Parathyroid adenoma (tissue), 2 donors: ENCODE measurements at regions not wholly inside any gene's neighbourhood (a gene's known extent, or its start where the extent isn't known, plus 50 kb on each side); places are given as distances from the start of the nearest gene placed in this dataset.

Experiments
- H2AFZ ChIP-seq: fragments of 300-600 bp; sonication (generic); one replicate; pipeline ENCODE4 v1.7.0; 2017; ENCODE audit warnings: antibody characterized with exemption, mild to moderate bottlenecking
- H3K27ac ChIP-seq: fragments of 300-600 bp; sonication (generic); one replicate; pipeline ENCODE4 v1.7.0; 2017
- H3K27me3 ChIP-seq: fragments of 300-600 bp; sonication (generic); one replicate; pipeline ENCODE4 v1.7.0; 2017; ENCODE audit warnings: low read length; ENCODE audit not compliant: control insufficient read depth, insufficient read depth
- H3K36me3 ChIP-seq: fragments of 300-600 bp; sonication (generic); one replicate; pipeline ENCODE4 v1.7.0; 2017; ENCODE audit warnings: low read length; ENCODE audit not compliant: control insufficient read depth, insufficient read depth
- H3K4me1 ChIP-seq: fragments of 300-600 bp; sonication (generic); one replicate; pipeline ENCODE4 v1.7.0; 2017; ENCODE audit warnings: control low read depth
- H3K4me2 ChIP-seq: fragments of 300-600 bp; sonication (generic); one replicate; pipeline ENCODE4 v1.7.0; 2017; ENCODE audit warnings: low read length
- H3K4me3 ChIP-seq: fragments of 300-600 bp; sonication (generic); one replicate; pipeline ENCODE4 v1.7.0; 2017; ENCODE audit warnings: low read depth, low read length
- H3K79me2 ChIP-seq: fragments of 300-600 bp; sonication (generic); one replicate; pipeline ENCODE4 v1.7.0; 2017; ENCODE audit warnings: control low read depth
- H3K9ac ChIP-seq: fragments of 300-600 bp; sonication (generic); one replicate; pipeline ENCODE4 v1.7.0; 2017; ENCODE audit warnings: mild to moderate bottlenecking
- H3K9me3 ChIP-seq: fragments of 300-600 bp; sonication (generic); one replicate; pipeline ENCODE4 v1.7.0; 2017; ENCODE audit warnings: low read length; ENCODE audit not compliant: control insufficient read depth
- TF ChIP-seq, protein P1 (sequence below): fragments of 300-600 bp; sonication (generic); IDR thresholded peaks from one replicate; pipeline ENCODE4 v1.7.0; 2017; ENCODE audit warnings: antibody characterized with exemption, mild to moderate bottlenecking
- donor health status: primary hyperparathyroidism.

DNA sequence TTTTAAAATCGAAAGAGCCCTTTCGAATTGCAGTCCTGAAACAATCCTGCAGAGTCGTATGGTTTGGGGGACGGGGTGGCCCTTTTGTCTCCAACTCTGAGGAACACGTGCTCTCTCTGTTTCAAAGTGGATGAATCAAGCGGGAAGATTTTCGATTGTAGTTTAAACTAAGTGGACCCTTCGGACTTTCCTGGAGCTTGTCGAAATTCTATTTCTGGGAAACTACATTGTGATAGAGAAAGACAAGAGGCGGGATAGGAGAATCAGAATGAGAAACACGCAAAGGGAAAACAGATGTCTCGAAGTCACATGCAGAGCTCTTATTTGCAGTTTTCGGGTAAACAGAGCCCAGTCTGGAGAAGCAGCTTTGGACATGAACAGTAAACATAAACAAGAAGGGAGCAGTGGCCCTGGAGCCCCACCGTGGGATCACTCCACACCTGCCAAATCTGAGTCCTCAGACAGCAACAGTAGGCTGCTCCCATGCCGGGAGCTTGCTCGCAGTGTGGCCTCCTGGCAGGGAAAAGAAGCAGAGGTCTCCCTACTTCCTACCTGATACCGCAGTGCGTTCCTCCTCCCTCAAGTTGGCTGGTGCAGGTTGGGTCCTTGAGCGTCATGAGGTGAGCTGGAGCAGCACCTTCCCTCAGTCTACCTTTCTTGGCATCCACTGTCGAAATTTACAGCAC is 202.4 kb downstream of the SLC4A3 start:
- Histone ChIP-seq H3K79me2 (no peaks in the 10 kb centered on the region), H3K9me3 (no peaks in the 10 kb centered on the region), H3K4me3 (no peak overlapping the region), H3K27me3 (no peaks in the 10 kb centered on the region), H2AFZ (no peak overlapping the region), H3K4me1 (no peaks in the 10 kb centered on the region), H3K4me2 (no peak overlapping the region), H3K36me3 (no peaks in the 10 kb centered on the region), H3K27ac (no peak overlapping the region), H3K9ac (no peak overlapping the region)
- TF ChIP-seq, protein P1, sequence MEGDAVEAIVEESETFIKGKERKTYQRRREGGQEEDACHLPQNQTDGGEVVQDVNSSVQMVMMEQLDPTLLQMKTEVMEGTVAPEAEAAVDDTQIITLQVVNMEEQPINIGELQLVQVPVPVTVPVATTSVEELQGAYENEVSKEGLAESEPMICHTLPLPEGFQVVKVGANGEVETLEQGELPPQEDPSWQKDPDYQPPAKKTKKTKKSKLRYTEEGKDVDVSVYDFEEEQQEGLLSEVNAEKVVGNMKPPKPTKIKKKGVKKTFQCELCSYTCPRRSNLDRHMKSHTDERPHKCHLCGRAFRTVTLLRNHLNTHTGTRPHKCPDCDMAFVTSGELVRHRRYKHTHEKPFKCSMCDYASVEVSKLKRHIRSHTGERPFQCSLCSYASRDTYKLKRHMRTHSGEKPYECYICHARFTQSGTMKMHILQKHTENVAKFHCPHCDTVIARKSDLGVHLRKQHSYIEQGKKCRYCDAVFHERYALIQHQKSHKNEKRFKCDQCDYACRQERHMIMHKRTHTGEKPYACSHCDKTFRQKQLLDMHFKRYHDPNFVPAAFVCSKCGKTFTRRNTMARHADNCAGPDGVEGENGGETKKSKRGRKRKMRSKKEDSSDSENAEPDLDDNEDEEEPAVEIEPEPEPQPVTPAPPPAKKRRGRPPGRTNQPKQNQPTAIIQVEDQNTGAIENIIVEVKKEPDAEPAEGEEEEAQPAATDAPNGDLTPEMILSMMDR, result no peak

DNA sequence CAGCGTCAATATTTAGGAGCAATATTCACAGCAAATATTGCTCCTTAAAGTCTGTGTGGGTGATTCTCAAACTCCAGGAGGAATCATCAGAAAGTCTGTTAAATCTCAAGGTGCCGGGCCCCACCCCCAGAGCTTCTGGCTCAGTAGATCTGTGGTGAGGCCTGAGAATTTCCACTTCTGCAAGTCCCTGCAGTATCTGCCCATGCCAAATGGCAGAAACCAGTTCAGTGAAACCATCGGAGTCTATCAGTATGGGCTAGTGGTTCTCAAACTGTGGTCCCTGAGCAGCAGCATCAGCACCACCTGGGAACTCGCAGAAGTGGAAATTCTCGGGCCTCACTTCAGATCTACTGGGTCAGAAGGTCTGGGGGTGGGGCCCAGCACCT is 202.9 kb downstream of the SLC4A3 start:
- Histone ChIP-seq H3K79me2 (no peaks in the 10 kb centered on the region), H3K4me1 (no peaks in the 10 kb centered on the region), H2AFZ (no peak overlapping the region), H3K4me2 (no peak overlapping the region), H3K27me3 (no peaks in the 10 kb centered on the region), H3K27ac (no peak overlapping the region), H3K36me3 (no peaks in the 10 kb centered on the region), H3K4me3 (no peak overlapping the region), H3K9ac (no peak overlapping the region), H3K9me3 (no peaks in the 10 kb centered on the region)
- TF ChIP-seq, protein P1, result no peak

DNA sequence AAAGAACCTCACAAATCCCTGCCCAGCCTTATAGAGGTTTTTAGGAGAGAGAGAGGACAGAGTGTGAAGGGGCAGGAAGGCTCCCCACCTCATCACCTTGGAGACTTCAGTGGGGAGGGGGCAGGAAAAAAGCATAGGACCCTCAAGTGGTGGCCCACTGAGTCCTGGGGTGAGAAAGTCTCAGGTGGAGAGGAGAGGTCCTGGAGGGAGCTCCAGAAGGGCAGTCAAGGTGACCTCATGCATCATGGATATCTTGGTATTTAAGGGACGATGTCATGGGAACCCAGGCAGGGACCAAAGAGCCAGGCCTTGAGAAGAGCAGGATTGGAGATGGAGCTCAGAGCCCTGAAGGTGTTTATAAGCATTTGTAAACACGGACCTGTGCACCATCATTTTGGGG is 204.5 kb downstream of the SLC4A3 start:
- no peaks in the 10 kb centered on the region for H3K36me3 ChIP-seq
- no peak overlapping the region for H3K4me2 ChIP-seq
- no peaks in the 10 kb centered on the region for H3K9me3 ChIP-seq
- H3K9ac ChIP-seq, result no peak overlapping the region
- no peaks in the 10 kb centered on the region for H3K79me2 ChIP-seq
- no peaks in the 10 kb centered on the region for H3K27me3 ChIP-seq
- TF ChIP-seq, protein P1, result no peak
- no peak overlapping the region for H3K4me3 ChIP-seq
- no peaks in the 10 kb centered on the region for H3K4me1 ChIP-seq
- no peak overlapping the region for H2AFZ ChIP-seq
- no peak overlapping the region for H3K27ac ChIP-seq

GRCh38 chr2:219832904-219833303 is 205.5 kb downstream of the SLC4A3 start:
- TF ChIP-seq, protein P1, result no peak
- H3K79me2 ChIP-seq, result no peaks in the 10 kb centered on the region
- H2AFZ ChIP-seq, result no peak overlapping the region
- H3K9me3 ChIP-seq, result no peaks in the 10 kb centered on the region
- no peak overlapping the region for H3K4me3 ChIP-seq
- no peaks in the 10 kb centered on the region for H3K36me3 ChIP-seq
- no peaks in the 10 kb centered on the region for H3K4me1 ChIP-seq
- no peaks in the 10 kb centered on the region for H3K27me3 ChIP-seq
- H3K27ac ChIP-seq, result no peak overlapping the region
- no peak overlapping the region for H3K9ac ChIP-seq
- H3K4me2 ChIP-seq, result no peak overlapping the region

- Histone ChIP-seq H3K4me1 (no peaks in the 10 kb centered on the region), H3K36me3 (no peaks in the 10 kb centered on the region), H3K27ac (no peak overlapping the region), H3K79me2 (no peaks in the 10 kb centered on the region), H3K4me3 (no peak overlapping the region), H3K27me3 (no peaks in the 10 kb centered on the region), H3K9ac (no peak overlapping the region), H2AFZ (no peak overlapping the region), H3K4me2 (no peak overlapping the region), H3K9me3 (no peaks in the 10 kb centered on the region)
- TF ChIP-seq, protein P1, result no peak
These were observed 208.1 kb downstream of the SLC4A3 start for GRCh38 chr2:219835493-219835892.
